ENCODE measurements at regions not wholly inside any gene's neighbourhood (a gene's known extent, or its start where the extent isn't known, plus 50 kb on each side); places are given as distances from the start of the nearest gene placed in this dataset.

- dilution Hi-C loops (cut with MboI; ENCODE audit: extremely low pct_ligation_motif_present, low sequenced_read_pairs): no loop called here
- no peak for TF ChIP-seq EZH2 (IDR thresholded peaks at IDR 0.05; ENCODE audit: low read length)
- TF ChIP-seq CTCF (optimal IDR thresholded peaks at IDR 0.05 in 1 of 3, IDR thresholded peaks at IDR 0.05 in 1 of 3, conservative IDR thresholded peaks at IDR 0.05 in 1 of 3; ENCODE audit: extremely low read depth in 1 of 3, insufficient read depth in 2 of 3, low read length in 3 of 3): no peak
- no peak for FAIRE-seq
- H3K9me1 ChIP-seq (ENCODE audit: control insufficient read depth, extremely low read depth, insufficient read depth, low read length): no peaks in the 10 kb centered on the region
- H3K9me3 ChIP-seq (ENCODE audit: control insufficient read depth, low read depth, low read length): no peaks in the 10 kb centered on the region
- H3K4me2 ChIP-seq (ENCODE audit: control insufficient read depth, extremely low read depth, insufficient read depth, low read depth, low read length): no peak overlapping the region
- H4K20me1 ChIP-seq (ENCODE audit: control insufficient read depth, extremely low read depth, insufficient read depth, low read length): no peaks in the 10 kb centered on the region
- no peaks in the 10 kb centered on the region for H3K4me1 ChIP-seq (ENCODE audit: control insufficient read depth, extremely low read depth, insufficient read depth, low read length)
- H2AFZ ChIP-seq (ENCODE audit: control insufficient read depth, low read length): no peak overlapping the region
- H3K27ac ChIP-seq (ENCODE audit: control insufficient read depth, insufficient read depth, low read length): no peak overlapping the region
- no peak overlapping the region for H3K4me3 ChIP-seq (ENCODE audit: control insufficient read depth in 2 of 3, extremely low read depth in 1 of 3, insufficient read depth in 2 of 3, low read depth in 1 of 3, low read length in 3 of 3)
- no peaks in the 10 kb centered on the region for H3K79me2 ChIP-seq (ENCODE audit: control insufficient read depth, insufficient read depth, low read length)
- no peak overlapping the region for H3K9ac ChIP-seq (ENCODE audit: control insufficient read depth, extremely low read depth, insufficient read depth, low read length)
- no peaks in the 10 kb centered on the region for H3K36me3 ChIP-seq (ENCODE audit: control insufficient read depth in 2 of 2, extremely low read depth in 1 of 2, insufficient read depth in 2 of 2, low read length in 2 of 2)
- DNase-seq (ENCODE audit: low read depth, low spot score): no peak
- no peaks in the 10 kb centered on the region for H3K27me3 ChIP-seq (ENCODE audit: control insufficient read depth, extremely low read depth, insufficient read depth, low read length)
Measured at GRCh38 chr9:103978396-103978795, 115.7 kb upstream of the SMC2 start.

- Histone ChIP-seq H3K9ac (ENCODE audit: control insufficient read depth, extremely low read depth, insufficient read depth, low read length) (no peak overlapping the region), H3K9me3 (ENCODE audit: control insufficient read depth, low read depth, low read length) (no peaks in the 10 kb centered on the region), H3K9me1 (ENCODE audit: control insufficient read depth, extremely low read depth, insufficient read depth, low read length) (no peaks in the 10 kb centered on the region), H3K27me3 (ENCODE audit: control insufficient read depth, extremely low read depth, insufficient read depth, low read length) (no peaks in the 10 kb centered on the region), H2AFZ (ENCODE audit: control insufficient read depth, low read length) (no peak overlapping the region), H4K20me1 (ENCODE audit: control insufficient read depth, extremely low read depth, insufficient read depth, low read length) (no peaks in the 10 kb centered on the region), H3K79me2 (ENCODE audit: control insufficient read depth, insufficient read depth, low read length) (no peaks in the 10 kb centered on the region), H3K27ac (ENCODE audit: control insufficient read depth, insufficient read depth, low read length) (no peak overlapping the region), H3K4me3 (ENCODE audit: control insufficient read depth in 2 of 3, extremely low read depth in 1 of 3, insufficient read depth in 2 of 3, low read depth in 1 of 3, low read length in 3 of 3) (no peak overlapping the region), H3K4me2 (ENCODE audit: control insufficient read depth, extremely low read depth, insufficient read depth, low read depth, low read length) (no peak overlapping the region), H3K36me3 (ENCODE audit: control insufficient read depth in 2 of 2, extremely low read depth in 1 of 2, insufficient read depth in 2 of 2, low read length in 2 of 2) (no peaks in the 10 kb centered on the region), H3K4me1 (ENCODE audit: control insufficient read depth, extremely low read depth, insufficient read depth, low read length) (no peaks in the 10 kb centered on the region)
- no peak for TF ChIP-seq CTCF (optimal IDR thresholded peaks at IDR 0.05 in 1 of 3, IDR thresholded peaks at IDR 0.05 in 1 of 3, conservative IDR thresholded peaks at IDR 0.05 in 1 of 3; ENCODE audit: extremely low read depth in 1 of 3, insufficient read depth in 2 of 3, low read length in 3 of 3)
- TF ChIP-seq EZH2 (IDR thresholded peaks at IDR 0.05; ENCODE audit: low read length): no peak
- dilution Hi-C loops (cut with MboI; ENCODE audit: extremely low pct_ligation_motif_present, low sequenced_read_pairs): no loop called here
- FAIRE-seq (no peak), DNase-seq (ENCODE audit: low read depth, low spot score) (no peak)
Measured at GRCh38 chr9:103981912-103982311, 112.2 kb upstream of the SMC2 start.

Measured in keratinocyte (primary cell).